IMR-90 (cell line): ENCODE measurements at regions not wholly inside any gene's neighbourhood (a gene's known extent, or its start where the extent isn't known, plus 50 kb on each side); places are given as distances from the start of the nearest gene placed in this dataset.

ENCODE experiments used
- ATAC-seq: fragments of 200-7000 bp; cut with Tn5 transposase; 2 replicates; pipeline ENCODE4 v1.9.1; 2020; ENCODE audit warnings: low read depth, mild to moderate bottlenecking, moderate library complexity
- BruUV-seq: library from RNA; stranded (reverse); fragments of 400-500 nt; replicated peaks from 2 replicates; lab custom pipeline; 2021; lab: Mats Ljungman, UMichigan
- CTCF ChIA-PET: fragments of 300-600 bp; formaldehyde crosslinking; extraction: SDS; loops from one replicate; lab custom pipeline; 2021; ENCODE audit warnings: antibody characterized with exemption; lab: Yijun Ruan, JAX
- POLR2A ChIA-PET: fragments of 300-600 bp; sonication (Branson Sonifier 250); formaldehyde crosslinking; loops from one replicate; lab custom pipeline; 2022; ENCODE audit warnings: antibody characterized with exemption; ENCODE audit not compliant: unreplicated experiment; lab: Charles Lee
- DNase-seq: peaks from one replicate; pipeline ENCODE4 v3.0.0; 2013
- H2AFZ ChIP-seq: replicated peaks from 2 replicates; pipeline ENCODE3; 2013; ENCODE audit warnings: low read length, mild to moderate bottlenecking; ENCODE audit not compliant: poor library complexity
- H2AK5ac ChIP-seq: 2 replicates; pipeline ENCODE4 v1.6.1; 2013; ENCODE audit warnings: low read depth, low read length, inconsistent platforms
- H2AK9ac ChIP-seq: replicated peaks from 2 replicates; pipeline ENCODE3; 2013; ENCODE audit warnings: mild to moderate bottlenecking, low read depth, low read length, moderate library complexity; ENCODE audit not compliant: poor library complexity
- H2BK120ac ChIP-seq: 2 replicates; pipeline ENCODE4 v1.6.1; 2013; ENCODE audit warnings: low read depth, low read length, inconsistent platforms
- H2BK15ac ChIP-seq: 3 replicates; pipeline ENCODE4 v1.6.1; 2013; ENCODE audit warnings: low read depth, low read length, inconsistent platforms
- H2BK20ac ChIP-seq: 2 replicates; pipeline ENCODE4 v1.6.1; 2013; ENCODE audit warnings: low read depth, mild to moderate bottlenecking, inconsistent platforms, low read length, moderate library complexity
- H2BK5ac ChIP-seq: 2 replicates; pipeline ENCODE4 v1.6.1; 2013; ENCODE audit warnings: mild to moderate bottlenecking, low read depth, low read length, inconsistent platforms; ENCODE audit not compliant: poor library complexity, severe bottlenecking
- H3K14ac ChIP-seq: replicated peaks from 2 replicates; pipeline ENCODE4 v1.6.1; 2013; ENCODE audit warnings: low read depth, low read length, inconsistent platforms
- H3K18ac ChIP-seq: 2 replicates; pipeline ENCODE4 v1.6.1; 2013; ENCODE audit warnings: low read depth, low read length, control low read depth
- H3K23ac ChIP-seq: 2 replicates; pipeline ENCODE4 v1.6.1; 2013; ENCODE audit warnings: low read depth, low read length, inconsistent platforms
- H3K27ac ChIP-seq: 2 replicates; pipeline ENCODE4 v1.5.1; 2013; ENCODE audit warnings: mild to moderate bottlenecking, control low read depth, low read length; ENCODE audit not compliant: insufficient read depth
- H3K27me3 ChIP-seq: 2 replicates; pipeline ENCODE4 v1.6.1; 2013; ENCODE audit warnings: low read length; ENCODE audit not compliant: control insufficient read depth, insufficient read depth
- H3K36me3 ChIP-seq: 2 replicates; pipeline ENCODE4 v1.6.1; 2013; ENCODE audit warnings: low read length, mixed read lengths; ENCODE audit not compliant: control insufficient read depth, insufficient read depth
- H3K4ac ChIP-seq: 2 replicates; pipeline ENCODE4 v1.6.1; 2013; ENCODE audit warnings: low read depth, low read length, inconsistent platforms
- H3K4me1 ChIP-seq: 2 replicates; pipeline ENCODE4 v1.6.1; 2013; ENCODE audit warnings: low read length, mixed read lengths; ENCODE audit not compliant: control insufficient read depth, insufficient read depth
- H3K4me2 ChIP-seq: 2 replicates; pipeline ENCODE4 v1.6.1; 2013; ENCODE audit warnings: low read depth, mild to moderate bottlenecking, control low read depth, low read length, moderate library complexity
- H3K4me3 ChIP-seq: 2 replicates; pipeline ENCODE4 v1.5.1; 2013; ENCODE audit warnings: low read depth, mild to moderate bottlenecking, control low read depth, low read length, moderate library complexity; ENCODE audit not compliant: insufficient read depth
- H3K56ac ChIP-seq: 2 replicates; pipeline ENCODE4 v1.6.1; 2013; ENCODE audit warnings: low read length, inconsistent platforms; ENCODE audit not compliant: insufficient read depth; ENCODE audit errors: extremely low read depth
- H3K79me1 ChIP-seq, 2 experiments: 2 replicates each; pipeline ENCODE4 v1.6.1; 2013; ENCODE audit warnings: low read length in 2 of 2, inconsistent platforms in 1 of 2, low read depth in 1 of 2
- H3K9ac ChIP-seq: 2 replicates; pipeline ENCODE4 v1.6.1; 2013; ENCODE audit warnings: low read depth, low read length, control low read depth
- H3K9me1 ChIP-seq: 2 replicates; pipeline ENCODE4 v1.6.1; 2013; ENCODE audit warnings: low read length, inconsistent platforms; ENCODE audit not compliant: insufficient read depth
- H3K9me3 ChIP-seq: 2 replicates; pipeline ENCODE4 v1.6.1; 2013; ENCODE audit warnings: low read length; ENCODE audit not compliant: control insufficient read depth, insufficient read depth
- H4K20me1 ChIP-seq: 2 replicates; pipeline ENCODE4 v1.6.1; 2013; ENCODE audit warnings: low read length, inconsistent platforms; ENCODE audit not compliant: insufficient read depth
- H4K5ac ChIP-seq: 2 replicates; pipeline ENCODE4 v1.6.1; 2013; ENCODE audit warnings: mild to moderate bottlenecking, low read depth, low read length, control low read depth
- H4K8ac ChIP-seq, 2 experiments: 2 replicates each; pipeline ENCODE4 v1.6.1; 2013; ENCODE audit warnings: low read depth in 2 of 2, low read length in 2 of 2, control low read depth in 1 of 2, inconsistent platforms in 1 of 2
- H4K91ac ChIP-seq: 2 replicates; pipeline ENCODE4 v1.6.1; 2013; ENCODE audit warnings: low read depth, low read length, inconsistent platforms; ENCODE audit not compliant: insufficient read depth
- BHLHE40 ChIP-seq: fragments of 150-350 bp; IDR thresholded peaks from 2 replicates; pipeline ENCODE4 v1.6.1; 2016; ENCODE audit warnings: mild to moderate bottlenecking, low read depth, low read length
- CHD1 ChIP-seq: IDR thresholded peaks from 2 replicates; pipeline ENCODE4 v1.6.1; 2012; ENCODE audit warnings: low read depth, low read length, improper control_type of control experiment
- CTCF ChIP-seq: conservative IDR thresholded peaks from 2 replicates; pipeline ENCODE4 v1.5.1; 2012; ENCODE audit warnings: mild to moderate bottlenecking, low read depth, low read length, improper control_type of control experiment
- ELK1 ChIP-seq: fragments of 150-350 bp; IDR thresholded peaks from 2 replicates; pipeline ENCODE4 v1.6.1; 2016; ENCODE audit warnings: low read depth, mild to moderate bottlenecking, low read length, moderate library complexity, borderline replicate concordance
- FOS ChIP-seq: fragments of 150-350 bp; IDR thresholded peaks from 2 replicates; pipeline ENCODE4 v1.6.1; 2016; ENCODE audit warnings: low read depth, low read length
- MAFK ChIP-seq: IDR thresholded peaks from 2 replicates; pipeline ENCODE4 v1.6.1; 2012; ENCODE audit warnings: low read depth, low read length, improper control_type of control experiment
- MAZ ChIP-seq: IDR thresholded peaks from 2 replicates; pipeline ENCODE4 v1.6.1; 2012; ENCODE audit warnings: low read depth, mild to moderate bottlenecking, low read length, improper control_type of control experiment, moderate library complexity, borderline replicate concordance
- MXI1 ChIP-seq: IDR thresholded peaks from 2 replicates; pipeline ENCODE4 v1.6.1; 2012; ENCODE audit warnings: low read depth, mild to moderate bottlenecking, low read length, moderate library complexity, borderline replicate concordance
- NFE2L2 ChIP-seq: fragments of 150-350 bp; IDR thresholded peaks from 2 replicates; pipeline ENCODE4 v1.6.1; 2016; ENCODE audit warnings: low read depth, mild to moderate bottlenecking, low read length
- POLR2A ChIP-seq: IDR thresholded peaks from 2 replicates; pipeline ENCODE4 v1.6.1; 2012; ENCODE audit warnings: mild to moderate bottlenecking, low read depth, low read length
- RAD21 ChIP-seq: IDR thresholded peaks from 2 replicates; pipeline ENCODE4 v1.6.1; 2012; ENCODE audit warnings: low read length, improper control_type of control experiment
- RFX5 ChIP-seq: IDR thresholded peaks from 2 replicates; pipeline ENCODE4 v1.8.0; 2012; ENCODE audit warnings: low read depth, mild to moderate bottlenecking, low read length, moderate library complexity
- SMC3 ChIP-seq: fragments of 150-350 bp; IDR thresholded peaks from 2 replicates; pipeline ENCODE4 v1.6.1; 2016; ENCODE audit warnings: low read depth, mild to moderate bottlenecking, antibody characterized with exemption, low read length, moderate library complexity
- WGBS, 2 experiments: methylation state at CpG; one replicate each; pipeline versions ENCODE4 v1.1.5 to v1.1.7; 2013; ENCODE audit warnings: missing lambda C conversion rate in 2 of 2; ENCODE audit not compliant: insufficient read length in 1 of 2; ENCODE audit errors: extremely low coverage in 2 of 2; 5-methylcytosine and 5-hydroxymethylcytosine counted together
- dilution Hi-C: fragments of 300-500 bp; cut with HindIII; formaldehyde crosslinking; loops from one replicate; pipeline ENCODE4 v1.14.3; 2018; ENCODE audit warnings: low sequenced_read_pairs; ENCODE audit not compliant: unreplicated experiment
- in situ Hi-C: fragments of 300-500 bp; cut with MboI; formaldehyde crosslinking; loops from 3 replicates; pipeline ENCODE4 v1.14.3; 2019; ENCODE audit warnings: low sequenced_read_pairs, inconsistent platforms, mixed read lengths
- intact Hi-C: fragments of 100-400 bp; cut with micrococcal nuclease; formaldehyde crosslinking; loops from 2 replicates; pipeline ENCODE4 v1.10.0; 2022
- TF ChIP-seq, protein P1 (sequence below): fragments of 150-350 bp; IDR thresholded peaks from 2 replicates; pipeline ENCODE4 v1.6.1; 2017; ENCODE audit warnings: mild to moderate bottlenecking, antibody characterized with exemption, low read length, low read depth

DNA sequence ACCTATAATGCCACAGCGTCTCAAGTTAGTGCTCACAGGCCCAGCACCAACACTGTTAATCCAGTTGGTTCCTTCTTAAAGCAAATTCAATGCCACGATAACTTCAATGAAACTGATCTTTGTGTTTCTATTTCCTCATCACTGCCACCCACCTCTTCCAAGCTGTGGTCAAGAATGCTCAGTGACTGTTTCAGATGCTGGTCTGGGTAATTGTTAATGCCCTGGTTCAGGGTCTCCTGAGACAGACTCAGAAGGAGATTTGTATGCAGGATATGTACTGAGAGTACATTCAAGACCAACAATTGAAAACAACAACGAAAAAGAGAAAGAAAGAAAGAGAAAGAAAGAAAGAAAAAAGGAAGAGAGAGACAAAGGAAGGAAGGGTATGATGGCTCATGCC is 505.3 kb downstream of the TLE4 start:
- Histone ChIP-seq H3K18ac (no peak overlapping the region), H2AK5ac (no peak overlapping the region), H3K27ac (no peak overlapping the region), H3K4me1 (no peaks in the 10 kb centered on the region), H3K9me3 (no peaks in the 10 kb centered on the region), H3K14ac (no peak overlapping the region), H4K20me1 (no peaks in the 10 kb centered on the region), H3K4me3 (no peak overlapping the region), H3K79me1 (no peaks in the 10 kb centered on the region), H3K9ac (no peak overlapping the region), H3K56ac (no peak overlapping the region), H2BK15ac (no peak overlapping the region; the same call in 2 of the 3 replicates), H3K23ac (no peak overlapping the region), H3K27me3 (no peaks in the 10 kb centered on the region), H2BK120ac (no peak overlapping the region), H3K4ac (no peak overlapping the region), H2BK5ac (no peak overlapping the region), H4K5ac (no peak overlapping the region), H3K36me3 (no peaks in the 10 kb centered on the region), H2BK20ac (no peak overlapping the region), H2AFZ (no peak overlapping the region), H3K9me1 (no peaks in the 10 kb centered on the region), H3K4me2 (no peak overlapping the region), H4K91ac (no peak overlapping the region), H2AK9ac (no peak overlapping the region), H4K8ac (no peak overlapping the region)
- no TSS peak for BruUV-seq
- in situ Hi-C loops (no loop called here), intact Hi-C loops (no loop called here), dilution Hi-C loops (no loop called here)
- CTCF ChIA-PET, result interaction anchor here (1.8 kb wide), 1 partner anchor 14 kb away, joined by 4 read pairs; no protein-coding TSS in a partner anchor
- TF ChIP-seq POLR2A (no peak), RFX5 (no peak), CTCF (no peak), RAD21 (no peak), BHLHE40 (no peak), MAZ (no peak), SMC3 (no peak), CHD1 (no peak), ELK1 (no peak), MAFK (no peak), FOS (no peak), NFE2L2 (no peak), MXI1 (no peak)
- TF ChIP-seq, protein P1, sequence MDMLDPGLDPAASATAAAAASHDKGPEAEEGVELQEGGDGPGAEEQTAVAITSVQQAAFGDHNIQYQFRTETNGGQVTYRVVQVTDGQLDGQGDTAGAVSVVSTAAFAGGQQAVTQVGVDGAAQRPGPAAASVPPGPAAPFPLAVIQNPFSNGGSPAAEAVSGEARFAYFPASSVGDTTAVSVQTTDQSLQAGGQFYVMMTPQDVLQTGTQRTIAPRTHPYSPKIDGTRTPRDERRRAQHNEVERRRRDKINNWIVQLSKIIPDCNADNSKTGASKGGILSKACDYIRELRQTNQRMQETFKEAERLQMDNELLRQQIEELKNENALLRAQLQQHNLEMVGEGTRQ, result no peak
- DNase-seq (no peak), ATAC-seq (no peak)
- POLR2A ChIA-PET, result no interaction called here
- WGBS, 2 experiments, result no CpG with 5 or more reads among the region's 3 CpGs
